ENCODE measurements at regions not wholly inside any gene's neighbourhood (a gene's known extent, or its start where the extent isn't known, plus 50 kb on each side); places are given as distances from the start of the nearest gene placed in this dataset.
"Not testable (repeated sequence)": the region's sequence is repeated elsewhere in the genome, so short reads cannot be mapped to it uniquely, and the experiment has no call there.

DNA sequence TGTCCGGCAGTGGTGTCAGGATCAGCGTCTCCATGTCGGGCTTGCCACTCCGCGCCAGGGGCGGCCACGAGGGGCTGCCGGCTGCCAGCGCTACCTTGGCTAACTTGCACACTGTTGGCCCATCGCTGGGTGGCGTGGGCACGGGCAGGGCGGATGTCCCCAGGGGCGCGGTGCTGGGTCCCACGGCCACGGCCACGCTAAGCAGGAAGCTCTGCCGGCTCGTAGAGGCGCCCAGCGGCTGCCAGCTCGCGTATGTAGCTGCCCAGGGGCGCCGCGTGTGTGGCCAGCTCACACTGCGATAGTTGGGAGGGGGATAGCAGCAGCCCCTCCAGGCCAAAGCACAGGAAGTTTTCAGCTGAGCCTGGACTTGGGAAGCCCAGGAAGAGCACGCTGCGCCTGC lies 249.4 kb downstream of the ANKRD30B start:
- DNase-seq = no peak

DNA sequence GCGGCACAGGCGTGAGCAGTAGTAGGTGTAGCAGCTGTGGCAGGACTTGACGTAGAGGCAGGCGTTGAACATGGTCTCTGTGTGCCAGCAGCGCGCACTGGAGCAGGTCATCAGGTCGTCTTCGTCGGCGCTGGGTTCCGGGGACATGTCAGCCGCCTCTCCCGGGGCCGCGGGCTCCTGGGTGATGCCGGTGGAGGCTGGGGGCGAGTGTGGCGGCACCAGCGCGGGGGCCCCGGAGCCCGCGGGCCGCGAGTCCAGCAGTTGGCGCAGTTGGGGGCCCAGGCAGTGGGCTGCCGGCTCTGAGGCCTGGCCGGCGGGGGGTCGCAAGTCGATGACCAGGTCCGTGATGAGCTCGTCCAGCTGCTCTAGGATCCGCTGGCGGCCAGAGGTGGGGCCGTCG lies 249.9 kb downstream of the ANKRD30B start:
- DNase-seq = not testable (repeated sequence)

DNA sequence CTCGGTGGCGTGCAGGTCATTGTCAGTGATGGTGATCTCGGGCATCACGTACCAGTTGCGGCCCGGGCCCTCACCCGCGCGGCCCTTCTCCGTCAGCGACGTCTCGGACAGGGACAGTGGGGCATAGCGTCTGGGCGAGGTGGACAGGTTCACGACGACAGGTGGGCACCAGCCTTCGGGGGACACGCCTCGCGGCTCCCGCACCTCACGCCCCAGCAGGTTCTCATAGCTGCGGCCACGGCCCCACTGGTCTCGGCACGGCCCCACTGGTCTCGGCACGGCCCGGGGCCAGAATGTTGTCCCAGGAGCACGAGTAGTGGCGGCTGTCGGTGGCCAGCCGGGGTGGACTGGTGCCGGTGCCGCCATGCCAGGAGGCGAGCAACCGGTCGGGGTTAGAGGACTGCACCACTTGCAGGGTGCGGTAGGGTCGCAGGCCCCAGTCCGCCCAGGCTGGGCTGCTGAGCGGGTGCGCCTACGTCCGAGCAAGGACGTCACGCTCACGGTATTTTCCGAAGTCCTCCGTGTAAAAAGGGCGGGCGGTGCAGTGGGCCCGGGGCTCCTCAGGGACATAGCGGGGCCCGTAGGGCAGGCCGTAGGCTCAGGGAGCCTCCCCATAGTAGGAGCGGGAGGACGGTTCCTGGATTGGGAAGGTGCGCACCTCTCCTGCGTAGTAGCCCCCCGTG lies 250.5 kb downstream of the ANKRD30B start:
- not testable (repeated sequence) for DNase-seq

DNA sequence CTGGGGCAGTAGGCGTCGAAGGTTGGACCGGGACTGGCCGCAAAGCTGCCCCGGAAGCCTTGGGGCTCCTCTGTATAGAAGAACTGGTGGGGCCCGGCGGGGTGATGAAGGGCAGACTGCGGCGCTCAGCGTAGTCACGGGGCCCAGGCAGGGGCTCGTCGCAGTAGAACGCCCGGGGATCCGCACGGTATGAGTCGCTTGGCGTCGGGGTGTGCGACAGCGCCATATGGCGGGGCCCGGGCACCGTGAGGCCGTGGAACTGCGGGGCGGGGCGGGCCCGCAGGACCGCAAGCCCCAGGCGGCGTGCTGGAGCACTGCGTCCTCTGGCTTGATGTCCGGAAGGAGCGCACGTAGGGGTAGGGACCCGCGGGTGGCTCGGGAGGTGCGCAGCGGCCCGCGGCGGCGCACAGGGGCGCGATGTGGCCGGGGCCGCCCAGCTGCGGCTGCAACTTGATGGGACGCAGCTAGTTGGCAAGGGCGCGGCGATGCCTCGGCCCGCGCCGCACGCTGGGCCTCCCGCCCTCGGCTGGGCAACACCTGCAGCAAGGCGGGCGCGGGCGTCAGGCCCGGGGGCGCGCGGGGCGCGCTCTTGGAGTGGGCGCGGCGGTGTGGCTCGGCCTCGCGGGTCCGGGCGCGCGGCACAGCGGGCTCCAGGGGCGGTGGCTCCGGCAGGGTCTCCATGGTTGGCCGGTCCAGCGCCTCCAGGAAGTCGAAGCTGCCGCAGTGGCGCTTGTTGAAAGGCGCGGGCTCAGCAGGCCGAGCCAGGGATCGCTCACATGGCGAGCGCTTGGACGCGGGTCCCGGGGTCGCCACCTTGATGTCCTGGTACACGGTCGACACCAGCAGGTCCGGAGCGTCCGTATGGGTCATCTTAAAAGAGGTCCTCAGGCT lies 251.4 kb downstream of the ANKRD30B start:
- no peak for DNase-seq

DNA sequence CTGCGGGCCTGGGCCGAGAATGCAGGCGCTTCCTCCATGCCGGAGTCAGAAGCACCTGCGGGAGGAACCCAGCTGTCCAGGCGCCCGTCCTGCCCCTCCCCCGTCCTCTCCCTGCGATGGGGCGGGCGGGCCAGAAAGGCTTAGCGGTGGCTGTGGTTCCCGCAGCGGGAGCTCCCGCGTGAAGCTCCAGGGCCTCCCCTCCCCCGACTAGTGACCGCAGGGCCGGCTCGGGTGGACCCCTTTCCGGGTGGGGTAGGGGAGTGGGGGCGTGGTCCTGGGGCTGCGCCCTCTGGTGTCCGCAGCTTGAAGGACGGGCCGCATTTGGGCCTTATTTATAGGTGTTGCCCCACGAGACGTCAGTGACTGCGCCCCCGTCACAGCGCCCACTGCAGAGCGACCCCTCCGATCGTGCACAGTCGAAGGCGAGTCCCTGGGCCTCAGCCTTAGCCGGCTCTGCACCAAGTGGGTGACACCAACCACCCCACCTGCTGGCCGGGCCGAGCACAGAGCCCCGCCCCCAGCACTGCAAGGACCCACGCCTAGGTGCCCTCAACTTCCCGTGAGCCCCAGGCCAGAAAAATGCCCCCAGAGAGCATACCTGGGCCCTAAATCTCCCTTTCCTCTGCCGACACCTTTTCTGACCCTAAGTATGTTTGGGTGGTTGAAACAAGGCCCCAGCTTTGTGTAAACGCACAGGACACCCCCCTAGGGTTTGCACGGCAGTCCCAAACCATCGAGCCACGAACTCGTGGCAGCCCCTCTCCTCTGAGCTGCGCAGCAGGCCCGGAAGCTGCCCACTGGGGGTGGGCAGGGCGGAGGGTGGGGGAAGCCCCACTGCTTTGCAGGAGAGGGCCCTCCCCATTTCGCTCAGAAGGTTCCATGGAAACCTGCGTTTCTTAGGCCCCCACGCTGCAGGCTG lies 252.4 kb downstream of the ANKRD30B start:
- DNase-seq = not testable (repeated sequence)

DNA sequence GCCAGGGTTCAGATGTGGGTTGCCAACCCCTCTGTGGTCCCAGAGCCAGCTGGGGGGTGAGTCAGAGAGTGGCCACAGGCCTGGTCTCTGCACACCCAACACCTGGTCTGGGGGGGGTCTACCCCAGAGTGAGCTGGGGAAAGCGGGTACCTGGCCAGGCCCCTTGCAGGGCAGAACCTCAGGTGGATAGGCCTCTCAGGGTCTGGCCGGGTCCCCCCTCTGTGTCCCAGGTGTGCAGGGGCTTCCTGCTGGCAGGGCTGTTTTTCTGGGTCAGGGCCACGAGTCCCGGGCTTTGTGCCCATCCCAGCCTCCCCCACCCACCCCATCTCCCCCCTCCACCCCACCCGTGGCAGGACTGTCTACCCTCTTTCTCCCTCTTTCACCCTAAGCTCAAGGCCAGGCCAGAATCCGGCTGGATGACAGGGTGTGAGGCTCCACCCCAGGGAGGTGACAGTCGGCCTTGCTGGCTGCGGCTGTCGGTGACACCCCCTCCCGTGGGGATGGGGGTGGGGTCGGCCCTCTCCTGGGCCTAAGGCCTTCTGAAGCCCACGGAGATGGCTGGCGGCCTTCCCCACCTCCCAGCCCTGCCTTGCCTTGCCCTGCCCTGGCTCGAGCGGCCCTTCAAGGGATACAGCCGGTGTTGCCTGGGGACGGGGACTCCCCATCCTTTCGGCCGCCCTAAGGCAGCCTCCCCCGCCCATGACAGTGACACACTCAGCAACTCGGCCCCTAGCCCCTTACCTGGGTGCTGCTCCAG lies 253.2 kb downstream of the ANKRD30B start:
- not testable (repeated sequence) for DNase-seq

DNA sequence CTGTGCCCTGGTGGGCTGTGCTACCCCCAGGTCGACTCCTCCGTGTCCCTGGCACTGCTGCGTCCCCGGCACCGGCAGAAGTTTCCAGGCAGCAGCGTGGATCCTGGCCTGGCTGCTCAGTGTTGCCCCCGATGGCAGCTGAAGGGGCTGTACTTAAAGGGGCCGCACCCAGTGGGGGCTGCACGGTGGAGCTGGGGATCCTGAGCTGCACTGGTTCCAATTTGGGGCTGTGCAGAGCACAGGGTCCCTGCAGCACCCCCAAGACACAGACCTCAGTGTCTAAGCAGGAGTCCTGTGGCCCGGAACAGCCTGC lies 253.8 kb downstream of the ANKRD30B start:
- not testable (repeated sequence) for DNase-seq

DNA sequence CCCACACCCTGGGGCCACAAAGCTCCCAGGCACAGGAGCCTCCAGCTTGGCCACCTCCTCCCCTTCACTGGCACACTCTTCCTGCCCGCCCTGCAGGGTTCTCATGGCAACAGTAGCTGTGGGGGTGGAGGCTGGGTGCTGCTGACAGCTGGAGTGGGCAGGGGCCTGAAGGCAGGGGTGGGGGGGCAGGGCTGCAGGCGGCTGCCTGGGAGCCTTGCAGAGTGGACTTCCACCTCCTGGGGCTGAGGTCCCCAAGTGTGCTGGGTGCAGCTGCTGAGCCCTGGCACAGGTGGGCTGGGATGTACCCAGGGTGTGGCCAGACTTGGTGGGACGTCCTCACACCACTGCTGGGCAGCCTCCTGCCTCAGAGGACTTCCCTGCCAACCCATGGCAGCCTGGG lies 254.8 kb downstream of the ANKRD30B start:
- DNase-seq = not testable (repeated sequence)

DNA sequence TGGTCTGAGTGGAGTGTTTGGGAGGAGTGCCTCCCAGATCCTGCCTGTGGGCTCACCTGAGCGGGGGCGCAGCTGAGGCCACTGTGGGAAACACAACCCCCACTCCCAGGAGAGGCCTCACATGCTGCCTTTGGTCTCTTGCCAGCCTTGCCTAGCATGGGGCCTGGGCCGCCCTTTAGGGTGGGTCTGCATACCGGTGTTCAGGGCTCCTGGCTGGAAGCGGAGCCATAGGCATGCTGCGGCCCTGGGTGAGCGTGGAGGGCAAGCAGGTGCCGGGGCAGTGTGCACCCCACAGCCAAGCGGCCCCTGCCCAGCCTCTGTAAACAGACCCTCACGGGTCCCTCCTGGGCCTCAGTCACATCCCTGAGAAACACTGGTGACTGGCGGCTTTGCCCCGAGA lies 255.3 kb downstream of the ANKRD30B start:
- DNase-seq = not testable (repeated sequence)

DNA sequence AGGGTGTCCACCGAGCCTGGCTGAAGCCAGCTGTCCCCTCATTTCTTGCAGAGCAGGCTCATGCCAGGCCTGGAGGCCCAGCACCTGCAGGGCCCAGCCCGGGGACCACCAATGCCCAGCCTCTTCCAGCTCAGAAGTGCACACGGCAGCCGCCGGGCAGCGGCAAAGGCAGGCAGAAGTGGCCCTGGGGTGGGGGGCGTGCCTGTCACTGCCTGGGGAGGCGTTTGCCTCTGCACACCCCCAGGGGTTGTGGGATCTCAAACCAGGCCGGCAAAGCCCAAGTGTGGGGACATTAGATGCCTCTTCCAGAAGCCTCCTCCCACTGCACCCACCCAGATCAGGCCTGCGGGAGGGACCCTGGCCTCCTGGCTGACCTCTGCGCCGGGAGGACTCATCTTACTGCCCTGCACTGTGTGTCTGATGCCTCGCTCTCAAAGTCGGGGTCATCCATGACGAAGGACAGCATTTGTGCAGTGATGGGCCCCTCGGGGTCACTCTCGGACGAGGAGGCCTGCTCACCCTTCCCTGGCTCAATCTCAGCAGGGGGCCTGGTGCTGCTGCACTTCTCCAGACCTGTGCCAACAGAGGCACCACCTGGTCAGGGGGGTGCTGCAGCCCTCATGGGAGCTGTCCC lies 255.8 kb downstream of the ANKRD30B start:
- not testable (repeated sequence) for DNase-seq

DNA sequence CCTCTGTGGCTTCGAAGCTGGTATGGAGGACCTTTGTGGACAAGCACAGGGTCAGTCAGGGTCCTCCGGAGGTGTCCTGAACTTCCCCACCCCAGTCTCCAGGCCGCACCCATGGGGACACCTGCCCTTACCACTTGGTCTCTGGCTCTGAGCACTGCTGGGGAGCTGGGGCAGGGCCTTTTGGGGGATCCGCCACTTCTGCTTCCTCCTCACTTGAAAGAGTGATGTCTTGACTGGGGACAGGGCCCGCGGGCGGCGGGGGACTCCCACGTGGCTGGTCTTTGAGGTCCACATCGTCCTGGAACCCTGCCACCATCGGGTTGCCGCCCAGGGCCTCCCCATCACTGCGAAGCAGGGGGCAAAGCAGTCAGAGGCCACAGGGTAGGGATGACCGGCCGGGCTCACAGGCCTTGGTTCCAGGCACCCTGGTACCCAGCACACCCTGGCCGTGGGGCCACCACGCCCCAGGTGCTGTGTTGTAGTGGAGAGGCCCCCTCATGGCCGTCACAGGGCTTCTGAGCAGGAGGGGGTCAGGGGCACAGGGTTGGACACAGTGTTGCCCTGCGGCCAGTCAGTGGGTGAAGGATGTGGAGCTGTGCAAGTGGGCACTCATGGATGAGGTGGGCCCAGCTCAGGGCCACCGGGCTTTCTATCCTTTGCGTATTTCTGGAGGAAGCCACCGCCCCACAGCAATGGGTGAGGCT lies 256.4 kb downstream of the ANKRD30B start:
- not testable (repeated sequence) for DNase-seq

DNA sequence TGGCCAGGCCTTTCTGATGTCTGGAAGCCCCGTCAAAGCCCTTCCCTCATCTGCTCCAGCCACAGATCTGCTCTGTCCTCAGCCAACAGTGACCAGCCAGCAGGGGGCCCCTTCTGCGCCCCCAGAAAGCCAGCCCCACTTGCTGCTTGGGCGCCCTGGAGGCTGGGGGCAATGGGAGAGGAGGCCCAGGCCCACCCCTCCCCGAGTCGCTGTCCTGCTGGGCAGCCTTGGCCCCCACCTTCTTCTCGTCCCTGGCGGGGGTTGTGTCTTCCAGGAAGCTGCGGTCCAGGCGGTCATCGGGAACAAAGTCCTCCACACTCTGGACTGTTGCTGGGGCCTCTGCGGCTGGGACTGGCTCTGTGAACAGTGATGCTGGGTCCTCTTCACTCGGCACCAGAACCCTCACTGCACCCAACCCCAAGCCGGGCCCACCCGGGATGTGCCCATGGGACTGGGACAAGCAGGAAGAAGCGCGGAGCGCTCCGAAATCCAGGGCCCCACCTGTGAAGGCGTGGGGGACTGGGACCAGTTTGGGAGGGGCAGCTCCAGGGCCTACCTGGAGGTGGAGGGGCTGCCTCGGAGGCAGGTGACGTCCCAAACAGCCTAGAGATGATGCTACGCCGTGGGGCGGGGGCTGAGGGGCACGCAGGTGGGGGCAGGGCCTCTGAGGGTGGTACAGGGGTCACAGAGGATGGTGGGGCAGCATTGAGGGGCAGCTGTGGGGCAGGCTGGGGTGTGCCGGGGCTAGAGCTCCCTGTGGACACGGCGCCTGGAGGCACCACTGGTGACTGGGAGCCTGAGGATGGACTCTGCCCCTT lies 257.6 kb downstream of the ANKRD30B start:
- DNase-seq = no peak

DNA sequence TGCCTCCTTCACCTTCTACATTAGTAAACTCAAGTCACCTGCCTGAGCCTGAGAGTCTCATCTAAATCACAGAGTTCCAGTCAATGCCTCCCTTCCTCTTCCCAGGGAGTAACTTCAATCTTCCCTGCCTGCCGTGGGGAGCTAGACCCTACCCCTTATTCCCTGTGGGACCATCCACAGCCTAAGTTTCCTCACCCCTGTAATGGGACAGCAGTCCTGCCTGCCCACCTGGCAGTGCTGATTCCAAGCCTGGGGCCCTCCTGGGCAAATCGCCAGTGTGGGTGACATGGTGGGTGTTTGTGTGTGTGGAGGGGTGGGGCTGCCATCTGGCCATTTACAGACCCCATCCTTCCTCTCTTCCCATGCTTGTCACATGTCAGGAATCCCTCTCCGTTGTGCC lies 258.6 kb downstream of the ANKRD30B start:
- DNase-seq = not testable (repeated sequence)

DNA sequence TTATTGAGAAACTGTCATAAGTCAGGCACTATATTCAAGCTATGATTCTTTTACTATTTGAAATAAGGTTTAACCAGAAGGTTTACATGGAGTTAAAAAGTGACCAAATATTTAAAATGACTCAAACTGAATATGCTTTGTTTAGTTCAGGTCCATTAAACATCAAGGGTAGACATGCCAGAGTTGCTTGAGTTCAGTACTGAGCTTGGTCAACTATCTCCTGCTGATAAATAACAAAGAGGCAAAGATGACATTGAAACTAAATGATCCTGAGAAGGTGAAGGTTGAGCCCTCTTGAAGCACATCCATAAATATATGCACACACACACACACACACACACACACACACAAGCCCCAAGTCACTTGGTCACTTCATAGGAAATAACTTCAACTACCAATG lies 278.1 kb downstream of the ANKRD30B start:
- DNase-seq = not testable (repeated sequence)

DNA sequence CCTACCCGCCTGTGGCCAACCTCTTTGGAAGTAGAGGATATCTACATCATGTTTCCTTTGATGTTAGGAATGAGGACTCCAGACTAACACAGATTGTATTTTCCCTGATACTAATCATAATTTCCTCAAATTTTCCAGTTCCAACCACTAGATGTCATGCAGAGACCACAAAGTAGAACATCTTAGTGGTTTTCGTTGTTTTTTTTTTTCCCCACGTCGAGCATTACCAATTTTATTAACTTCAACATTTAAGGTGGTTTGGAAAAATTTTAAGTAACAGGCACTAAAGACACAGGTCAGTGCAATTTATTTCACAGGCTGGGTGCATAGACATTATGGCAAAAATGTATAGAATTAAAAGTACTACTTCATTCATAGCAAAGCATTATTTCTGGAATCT lies 280.1 kb downstream of the ANKRD30B start:
- not testable (repeated sequence) for DNase-seq

DNA sequence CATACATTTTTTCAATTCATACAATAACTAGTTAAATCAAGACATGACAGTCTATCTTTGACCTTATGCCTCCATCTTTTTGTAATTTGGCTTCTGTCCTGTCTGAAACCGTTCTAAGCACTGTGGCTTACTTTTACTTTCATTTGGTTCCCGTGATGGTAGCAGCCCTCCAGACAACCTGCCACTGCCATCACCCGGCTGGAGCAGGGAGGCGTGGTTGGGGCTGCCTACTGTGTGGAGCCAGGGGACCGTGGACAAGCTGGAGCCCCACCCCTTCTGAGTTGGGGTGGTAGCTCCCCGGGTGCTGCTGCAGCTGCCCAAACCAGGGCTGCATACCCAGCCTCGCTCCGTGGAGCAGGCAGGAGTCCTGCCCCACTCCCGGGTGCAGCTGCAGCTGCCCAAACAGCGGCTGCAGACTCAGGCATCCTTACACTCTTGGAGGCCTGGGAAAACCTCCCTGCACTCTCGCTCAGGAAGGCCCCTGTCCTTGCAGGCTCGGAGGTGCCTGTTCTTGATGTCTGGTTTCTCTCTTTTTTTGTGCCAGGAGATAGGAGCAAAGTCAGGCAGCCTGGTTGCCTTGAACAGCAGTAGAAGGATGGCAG lies 312.4 kb downstream of the ANKRD30B start:
- not testable (repeated sequence) for DNase-seq

DNA sequence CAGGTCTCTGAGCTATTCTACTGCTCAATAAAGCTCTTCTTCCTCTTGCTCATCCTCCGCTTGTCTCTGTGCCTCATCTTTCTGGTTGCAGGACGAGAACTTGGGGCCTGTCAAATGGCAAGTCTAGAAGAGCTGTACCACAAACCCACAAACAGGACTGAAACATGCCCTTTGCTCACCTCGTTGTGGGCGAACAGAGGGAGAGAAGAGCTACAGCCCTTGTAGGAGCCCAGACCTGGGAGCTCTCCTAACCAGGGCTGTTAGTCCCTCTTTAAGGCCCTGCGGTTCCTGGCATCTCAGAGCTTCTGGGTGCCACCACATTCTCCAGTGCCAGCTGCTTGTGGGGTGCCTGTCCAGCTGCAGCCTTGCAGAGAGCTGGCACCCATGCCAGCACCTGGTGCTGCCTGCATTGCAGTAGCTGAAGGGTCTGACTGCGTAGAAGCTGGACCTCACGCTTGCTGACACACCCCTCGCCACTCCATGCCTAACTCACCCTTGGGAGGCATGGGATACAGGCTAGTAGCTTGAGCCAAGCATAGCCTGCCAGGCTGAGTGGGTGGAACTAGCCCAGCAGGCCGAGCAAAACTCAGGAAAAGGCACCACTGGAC lies 313.4 kb downstream of the ANKRD30B start:
- DNase-seq = peak; percentile 26

DNA sequence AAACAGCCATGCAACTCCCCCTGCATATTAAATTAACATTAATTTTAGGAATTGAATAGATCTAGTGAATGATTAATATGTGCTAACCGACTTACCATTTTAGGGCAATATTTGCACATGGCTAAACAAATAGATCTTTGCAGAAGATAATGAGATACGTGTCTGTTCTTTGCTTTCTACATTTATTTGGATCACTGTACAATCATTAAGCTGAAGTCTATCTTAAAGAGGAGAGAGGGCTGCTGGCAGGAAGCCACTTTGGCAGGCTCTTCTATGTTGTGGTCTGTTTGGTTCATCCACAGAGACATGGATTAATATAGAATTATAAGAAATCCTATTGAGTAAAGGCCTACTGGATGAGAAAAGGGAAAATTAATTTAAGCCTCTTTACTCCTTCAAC lies 318.5 kb downstream of the ANKRD30B start:
- DNase-seq = not testable (repeated sequence)

DNA sequence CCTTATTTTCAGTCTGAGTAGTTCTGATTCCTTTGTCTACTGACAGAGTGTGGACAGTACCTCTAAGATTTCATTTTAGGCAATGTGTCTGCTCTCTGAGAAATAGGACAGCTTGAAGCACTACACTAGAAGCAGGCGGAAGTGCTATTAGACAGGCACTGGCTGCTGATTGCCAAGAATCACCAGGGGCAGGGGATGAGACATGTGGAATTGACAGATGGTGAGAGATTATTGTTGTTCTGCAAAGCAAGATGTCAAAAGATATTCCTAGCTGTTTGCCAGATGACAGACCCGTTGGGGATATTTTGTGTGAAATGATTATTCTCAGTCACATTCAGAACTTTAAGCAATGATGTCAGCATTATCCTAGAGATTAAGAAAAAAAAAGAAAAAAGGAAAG lies 323.3 kb downstream of the ANKRD30B start:
- not testable (repeated sequence) for DNase-seq

Measured in right forelimb (tissue), 1 donor.